Psoas muscle (tissue), 7 donors: ENCODE measurements at regions not wholly inside any gene's neighbourhood (a gene's known extent, or its start where the extent isn't known, plus 50 kb on each side); places are given as distances from the start of the nearest gene placed in this dataset.

Experiments
- ATAC-seq, 4 donors: fragments of 200-7000 bp; cut with Tn5 transposase; one replicate each; pipeline ENCODE4 v1.9.1; 2020; ENCODE audit warnings: moderate library complexity in 3 of 4, mild to moderate bottlenecking in 2 of 4
- DNase-seq, 2 donors: peaks; one replicate each; pipeline ENCODE4 v3.0.0-alpha.2; 2020
- H3K27ac ChIP-seq: fragments of 200-600 bp; one replicate; pipeline ENCODE4 v1.8.0; 2022
- H3K27me3 ChIP-seq, 3 donors: fragments of 200-600 bp in 1 of 3; one replicate each; pipeline versions ENCODE4 v1.6.1 to v1.8.0; 2013 to 2022; ENCODE audit warnings: low read length in 2 of 3, mild to moderate bottlenecking in 2 of 3, moderate library complexity in 1 of 3; ENCODE audit not compliant: insufficient read depth in 3 of 3
- H3K36me3 ChIP-seq, 2 donors: fragments of 200-600 bp in 1 of 2; one replicate each; pipeline versions ENCODE4 v1.6.1 to v1.8.0; 2013 to 2022; ENCODE audit warnings: low read depth in 1 of 2, mild to moderate bottlenecking in 1 of 2, moderate library complexity in 1 of 2; ENCODE audit not compliant: insufficient read depth in 1 of 2
- H3K4me1 ChIP-seq: fragments of 200-600 bp; one replicate; pipeline ENCODE4 v1.8.0; 2022
- H3K4me3 ChIP-seq: fragments of 200-600 bp; one replicate; pipeline ENCODE4 v1.8.0; 2022; ENCODE audit warnings: mild to moderate bottlenecking
- H3K9me3 ChIP-seq: fragments of 200-600 bp; one replicate; pipeline ENCODE4 v1.8.0; 2022
- WGBS, 3 donors: extraction: QIAGEN DNeasy Blood & Tissue Kit; methylation state at CpG; one replicate each; pipeline versions ENCODE4 v1.1.6 to v1.1.7; 2013; 5-methylcytosine and 5-hydroxymethylcytosine counted together
- intact Hi-C, 2 donors: fragments of 100-400 bp; cut with DNase I; formaldehyde crosslinking; loops; one replicate each; pipeline versions ENCODE4 v1.11.0 to v1.14.2; 2022
- TF ChIP-seq, protein P1 (sequence below): fragments of 200-600 bp; IDR thresholded peaks from one replicate; pipeline ENCODE4 v1.8.0; 2022; ENCODE audit warnings: antibody characterized with exemption
- donor health status: healthy with polysubstance abuse.
- donor health status: DM: no; HTN: no; CAD: no; lungs with moderate emphysema.
- donor health status: Bipolar disorder and iron deficiency.
- donor health status: healthy.
- donor health status: DM: yes; HTN: yes; CAD: no.
- donor health status: DM: no; HTN: no; CAD: no.
- donor health status: DM: yes; HTN: yes; CAD: no.

DNA sequence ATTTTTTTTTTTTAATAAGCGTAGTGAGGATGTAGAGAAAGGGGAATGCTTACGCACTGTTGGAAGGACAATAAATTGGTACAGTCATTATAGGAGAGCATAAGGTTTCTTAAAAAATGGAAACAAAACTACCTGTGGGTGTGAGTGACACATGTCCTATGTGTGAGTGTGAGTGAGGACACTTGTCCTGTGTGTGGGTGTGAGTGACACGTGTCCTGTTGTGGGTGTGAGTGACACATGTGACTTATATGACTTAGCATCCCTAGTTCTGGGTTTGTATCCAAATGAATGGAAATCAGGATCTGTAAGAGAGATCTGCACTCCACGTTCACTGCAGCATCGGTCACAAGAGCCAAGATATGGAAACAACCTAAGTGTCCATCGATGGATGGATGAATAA, 91.8 kb downstream of the CBLN2 start:
- Histone ChIP-seq H3K27me3 (no peaks in the 10 kb centered on the region), H3K9me3 (no peaks in the 10 kb centered on the region), H3K4me3 (no peak overlapping the region), H3K4me1 (no peaks in the 10 kb centered on the region), H3K36me3 (no peaks in the 10 kb centered on the region), H3K27ac (no peak overlapping the region)
- DNase-seq: no peak
- 75 to 78% (median 78%) methylated on average over 6 of the region's 6 CpGs for WGBS, 3 donors
- ATAC-seq: no peak
- intact Hi-C loops: no loop called here
- TF ChIP-seq, protein P1, sequence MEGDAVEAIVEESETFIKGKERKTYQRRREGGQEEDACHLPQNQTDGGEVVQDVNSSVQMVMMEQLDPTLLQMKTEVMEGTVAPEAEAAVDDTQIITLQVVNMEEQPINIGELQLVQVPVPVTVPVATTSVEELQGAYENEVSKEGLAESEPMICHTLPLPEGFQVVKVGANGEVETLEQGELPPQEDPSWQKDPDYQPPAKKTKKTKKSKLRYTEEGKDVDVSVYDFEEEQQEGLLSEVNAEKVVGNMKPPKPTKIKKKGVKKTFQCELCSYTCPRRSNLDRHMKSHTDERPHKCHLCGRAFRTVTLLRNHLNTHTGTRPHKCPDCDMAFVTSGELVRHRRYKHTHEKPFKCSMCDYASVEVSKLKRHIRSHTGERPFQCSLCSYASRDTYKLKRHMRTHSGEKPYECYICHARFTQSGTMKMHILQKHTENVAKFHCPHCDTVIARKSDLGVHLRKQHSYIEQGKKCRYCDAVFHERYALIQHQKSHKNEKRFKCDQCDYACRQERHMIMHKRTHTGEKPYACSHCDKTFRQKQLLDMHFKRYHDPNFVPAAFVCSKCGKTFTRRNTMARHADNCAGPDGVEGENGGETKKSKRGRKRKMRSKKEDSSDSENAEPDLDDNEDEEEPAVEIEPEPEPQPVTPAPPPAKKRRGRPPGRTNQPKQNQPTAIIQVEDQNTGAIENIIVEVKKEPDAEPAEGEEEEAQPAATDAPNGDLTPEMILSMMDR: no peak

DNA sequence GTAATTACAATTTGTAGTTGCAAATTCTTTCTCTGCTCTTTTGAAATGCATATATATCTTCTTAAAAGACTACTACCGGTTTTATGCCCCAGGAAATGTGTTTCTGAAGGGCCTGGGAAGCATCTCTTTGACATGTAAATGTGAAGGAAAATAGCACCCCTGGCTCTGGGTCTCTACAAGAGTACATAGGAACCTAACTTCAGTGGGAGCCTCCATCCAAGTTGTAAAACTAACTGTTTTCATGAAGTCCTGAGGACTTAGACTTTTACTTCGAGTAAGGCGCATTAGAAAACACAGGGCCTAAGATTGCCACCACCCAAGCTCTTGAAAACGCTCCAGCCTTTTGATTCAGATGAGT, 99.4 kb downstream of the CBLN2 start:
- H3K27me3 ChIP-seq: no peaks in the 10 kb centered on the region
- no peaks in the 10 kb centered on the region for H3K4me1 ChIP-seq
- ATAC-seq (no peak), DNase-seq (no peak)
- H3K36me3 ChIP-seq: no peaks in the 10 kb centered on the region
- no peak overlapping the region for H3K4me3 ChIP-seq
- H3K27ac ChIP-seq: no peak overlapping the region
- no peaks in the 10 kb centered on the region for H3K9me3 ChIP-seq
- intact Hi-C loops: no loop called here
- 31 to 50% (median 49%) methylated on average over 4 of the region's 4 CpGs for WGBS, 3 donors
- TF ChIP-seq, protein P1: no peak

DNA sequence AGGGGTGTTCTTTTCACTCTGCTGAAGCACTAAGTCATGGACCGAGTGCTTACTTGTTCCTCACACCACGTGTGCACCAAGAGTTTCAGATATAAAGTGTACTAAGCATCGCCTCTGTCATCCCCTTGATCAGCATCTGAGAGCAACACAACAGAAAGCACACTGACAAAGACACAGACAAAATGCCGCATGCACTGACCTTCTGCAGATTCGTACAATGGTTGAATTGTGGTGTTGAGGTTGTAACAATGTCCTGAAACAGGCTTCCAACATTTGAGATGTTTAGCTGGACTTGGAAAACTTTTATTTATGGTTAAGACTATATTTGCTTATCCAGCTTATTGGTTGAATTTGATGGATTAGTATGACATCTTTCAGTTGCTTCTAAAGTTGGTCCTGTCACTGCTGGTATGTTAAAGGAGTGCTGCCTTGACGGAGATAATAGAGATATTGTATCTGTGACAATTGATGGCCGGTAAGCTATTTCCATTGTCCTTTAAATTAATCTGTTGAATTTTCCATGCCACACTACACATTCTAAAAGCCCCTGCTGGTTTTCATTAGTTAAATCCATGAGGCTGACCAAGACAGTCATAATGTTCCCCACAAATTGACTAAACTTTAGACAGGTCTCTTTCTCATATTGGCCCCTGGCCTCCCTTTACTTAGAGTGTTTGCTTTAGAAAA, 99.9 kb downstream of the CBLN2 start:
- Histone ChIP-seq H3K27me3 (no peaks in the 10 kb centered on the region), H3K4me3 (no peak overlapping the region), H3K9me3 (peaks cover 4% of the 10 kb centered on the region), H3K4me1 (no peaks in the 10 kb centered on the region), H3K36me3 (no peaks in the 10 kb centered on the region), H3K27ac (no peak overlapping the region)
- no peak for DNase-seq
- WGBS, 3 donors: 58 to 65% (median 65%) methylated on average over 7 of the region's 7 CpGs
- TF ChIP-seq, protein P1: no peak
- no peak for ATAC-seq
- intact Hi-C loops: no loop called here

DNA sequence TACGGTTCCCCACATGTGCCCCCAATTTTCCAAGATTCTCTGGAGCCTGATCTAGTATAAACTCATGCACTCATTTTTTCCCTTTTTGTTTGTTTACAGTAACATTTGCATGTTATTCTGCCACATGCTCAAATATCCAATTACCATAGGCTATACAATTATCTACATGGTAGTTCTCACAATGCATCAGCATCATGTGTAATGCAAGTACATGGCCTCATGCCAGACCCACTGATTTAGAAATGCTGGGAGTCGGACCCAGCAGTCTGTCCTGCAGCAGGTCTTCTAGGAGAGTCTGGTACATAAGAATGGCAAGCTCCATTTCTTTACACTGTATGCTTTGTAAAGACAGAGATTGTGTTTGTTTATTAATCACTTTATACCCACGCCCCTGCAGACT, 107.7 kb downstream of the CBLN2 start:
- intact Hi-C loops: no loop called here
- no peak overlapping the region for H3K27ac ChIP-seq
- no peaks in the 10 kb centered on the region for H3K36me3 ChIP-seq
- H3K4me3 ChIP-seq: no peak overlapping the region
- H3K4me1 ChIP-seq: no peaks in the 10 kb centered on the region
- DNase-seq: no peak
- WGBS, 3 donors: 46 to 56% (median 51%) methylated on average over 3 of the region's 3 CpGs
- H3K27me3 ChIP-seq: no peaks in the 10 kb centered on the region
- H3K9me3 ChIP-seq: peaks cover 5% of the 10 kb centered on the region
- ATAC-seq: no peak
- TF ChIP-seq, protein P1: no peak

DNA sequence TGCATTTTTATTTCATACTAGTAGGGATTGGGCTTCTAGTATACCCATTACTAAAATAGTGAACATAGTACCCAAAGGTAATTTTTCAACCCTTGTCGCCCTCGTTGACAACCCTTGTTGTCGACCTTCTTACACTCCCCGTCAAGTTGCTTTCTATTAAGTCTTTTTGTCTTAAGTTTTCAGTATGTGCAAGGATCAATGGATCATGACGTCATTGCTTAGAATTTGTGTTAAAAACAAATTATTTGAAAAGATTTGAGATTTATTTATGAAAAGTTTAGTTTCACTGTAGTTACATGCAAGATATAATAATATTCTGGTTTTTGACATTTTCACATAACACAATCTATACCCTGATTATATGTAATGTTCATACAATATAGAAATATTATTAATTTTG, 110.4 kb downstream of the CBLN2 start:
- Histone ChIP-seq H3K9me3 (no peaks in the 10 kb centered on the region), H3K27me3 (no peaks in the 10 kb centered on the region), H3K27ac (no peak overlapping the region), H3K36me3 (no peaks in the 10 kb centered on the region), H3K4me1 (no peaks in the 10 kb centered on the region), H3K4me3 (no peak overlapping the region)
- ATAC-seq: no peak
- 86 to 87% (median 87%) methylated on average over 5 of the region's 5 CpGs for WGBS, 3 donors
- intact Hi-C loops: no loop called here
- TF ChIP-seq, protein P1: no peak
- DNase-seq: no peak
